ENCODE measurements at regions not wholly inside any gene's neighbourhood (a gene's known extent, or its start where the extent isn't known, plus 50 kb on each side); places are given as distances from the start of the nearest gene placed in this dataset.
"Not testable (repeated sequence)": the region's sequence is repeated elsewhere in the genome, so short reads cannot be mapped to it uniquely, and the experiment has no call there.

DNA sequence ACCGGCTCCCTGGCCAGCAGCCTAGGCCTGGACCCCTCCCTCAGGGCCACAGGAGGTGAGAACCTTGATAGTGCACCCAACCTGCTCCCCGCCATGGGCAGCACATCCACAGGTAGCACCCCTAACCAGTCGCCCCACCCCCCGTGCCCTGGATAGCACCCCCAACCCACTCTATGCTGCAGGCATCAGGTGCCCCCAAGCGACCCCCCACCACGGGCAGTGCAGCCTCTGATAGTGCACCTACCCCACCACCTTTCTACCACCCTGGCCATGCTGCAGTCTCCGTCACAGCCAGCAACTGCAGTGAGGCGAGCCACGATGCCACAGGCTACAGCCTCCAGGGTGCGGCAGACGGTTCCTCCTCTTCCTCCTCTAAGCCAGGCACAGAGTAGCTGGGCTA lies 55.6 kb downstream of the SOWAHC start:
- TF ChIP-seq, protein P1, sequence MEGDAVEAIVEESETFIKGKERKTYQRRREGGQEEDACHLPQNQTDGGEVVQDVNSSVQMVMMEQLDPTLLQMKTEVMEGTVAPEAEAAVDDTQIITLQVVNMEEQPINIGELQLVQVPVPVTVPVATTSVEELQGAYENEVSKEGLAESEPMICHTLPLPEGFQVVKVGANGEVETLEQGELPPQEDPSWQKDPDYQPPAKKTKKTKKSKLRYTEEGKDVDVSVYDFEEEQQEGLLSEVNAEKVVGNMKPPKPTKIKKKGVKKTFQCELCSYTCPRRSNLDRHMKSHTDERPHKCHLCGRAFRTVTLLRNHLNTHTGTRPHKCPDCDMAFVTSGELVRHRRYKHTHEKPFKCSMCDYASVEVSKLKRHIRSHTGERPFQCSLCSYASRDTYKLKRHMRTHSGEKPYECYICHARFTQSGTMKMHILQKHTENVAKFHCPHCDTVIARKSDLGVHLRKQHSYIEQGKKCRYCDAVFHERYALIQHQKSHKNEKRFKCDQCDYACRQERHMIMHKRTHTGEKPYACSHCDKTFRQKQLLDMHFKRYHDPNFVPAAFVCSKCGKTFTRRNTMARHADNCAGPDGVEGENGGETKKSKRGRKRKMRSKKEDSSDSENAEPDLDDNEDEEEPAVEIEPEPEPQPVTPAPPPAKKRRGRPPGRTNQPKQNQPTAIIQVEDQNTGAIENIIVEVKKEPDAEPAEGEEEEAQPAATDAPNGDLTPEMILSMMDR (IDR thresholded peaks at IDR 0.05; ENCODE audit: low read depth, low read length) = no peak
- no peak overlapping the region for H3K4me3 ChIP-seq (ENCODE audit: low read depth, low read length)

DNA sequence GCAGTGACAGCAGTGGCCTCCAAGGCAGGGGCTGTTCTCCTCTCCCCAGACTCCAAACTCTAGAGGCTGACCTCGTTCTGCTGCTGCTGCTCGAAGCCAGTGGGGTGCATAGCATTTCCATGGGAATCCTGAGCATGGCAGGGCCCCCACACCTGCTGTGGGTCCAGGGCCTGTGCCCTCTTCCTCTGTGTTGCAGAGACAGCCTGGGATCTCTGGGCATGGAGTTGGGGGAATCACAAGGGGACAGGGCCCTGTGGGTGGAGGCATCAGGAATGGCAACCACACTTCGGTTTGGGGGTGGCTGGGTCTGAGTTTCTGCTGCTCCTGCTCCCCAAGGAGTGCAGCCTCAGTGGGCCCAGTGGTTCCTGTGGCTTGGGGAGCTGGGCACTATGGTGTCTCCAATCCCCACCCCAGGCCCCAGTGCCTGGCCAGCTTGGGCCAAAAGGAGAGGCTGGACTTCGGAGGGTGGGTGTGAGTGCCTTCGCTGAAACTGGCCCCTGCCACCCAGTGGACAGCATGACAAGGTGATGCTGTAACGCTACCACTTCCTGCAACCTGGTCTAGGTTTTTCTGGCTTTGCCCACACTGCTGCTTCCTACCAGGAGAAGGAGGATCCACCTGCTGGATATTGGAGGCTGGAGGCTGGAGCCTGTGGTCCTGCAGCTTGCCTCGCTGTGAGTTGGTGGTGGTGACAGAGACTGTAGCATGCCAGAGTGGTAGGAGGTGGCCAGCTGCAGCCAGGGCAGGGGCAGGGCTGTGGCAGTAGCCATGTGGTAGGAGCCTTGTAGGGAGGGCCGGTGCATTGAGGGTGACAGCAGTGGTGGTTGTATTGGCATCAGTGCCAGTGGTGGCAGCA lies 56.6 kb downstream of the SOWAHC start:
- H3K4me3 ChIP-seq (ENCODE audit: low read depth, low read length) = no peak overlapping the region
- TF ChIP-seq, protein P1 (IDR thresholded peaks at IDR 0.05; ENCODE audit: low read depth, low read length) = no peak

DNA sequence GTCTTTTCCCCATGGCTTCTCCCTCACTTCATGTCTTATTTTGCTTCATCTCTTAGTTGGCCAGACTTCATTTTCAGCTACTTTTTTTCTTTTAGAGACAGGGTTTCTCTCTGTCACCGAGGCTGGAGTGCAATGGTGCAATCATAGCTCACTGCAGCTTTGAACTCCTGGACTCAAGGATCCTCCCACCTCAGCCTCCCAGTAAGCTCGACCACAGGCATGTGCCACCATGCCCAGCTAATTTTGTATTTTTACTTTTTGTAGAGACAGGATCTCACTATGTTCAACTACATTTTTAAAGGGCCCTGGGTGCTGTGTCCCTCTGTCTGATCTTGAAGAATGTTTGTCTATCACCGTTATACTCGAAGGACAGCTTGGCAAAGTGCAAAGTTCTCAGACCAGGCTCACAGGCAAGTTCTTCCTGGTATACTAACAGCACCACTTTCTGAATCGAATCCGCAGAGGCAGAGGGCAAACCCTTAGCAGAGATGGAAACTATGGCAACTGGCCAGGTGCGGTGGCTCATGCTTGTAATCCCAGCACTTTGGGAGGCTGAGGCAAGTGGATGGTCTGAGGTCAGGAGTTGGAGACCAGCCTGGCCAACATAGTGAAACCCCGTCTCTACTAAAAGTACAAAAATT lies 60.9 kb downstream of the SOWAHC start:
- TF ChIP-seq, protein P1 (IDR thresholded peaks at IDR 0.05; ENCODE audit: low read depth, low read length) = no peak
- H3K4me3 ChIP-seq (ENCODE audit: low read depth, low read length) = no peak overlapping the region

DNA sequence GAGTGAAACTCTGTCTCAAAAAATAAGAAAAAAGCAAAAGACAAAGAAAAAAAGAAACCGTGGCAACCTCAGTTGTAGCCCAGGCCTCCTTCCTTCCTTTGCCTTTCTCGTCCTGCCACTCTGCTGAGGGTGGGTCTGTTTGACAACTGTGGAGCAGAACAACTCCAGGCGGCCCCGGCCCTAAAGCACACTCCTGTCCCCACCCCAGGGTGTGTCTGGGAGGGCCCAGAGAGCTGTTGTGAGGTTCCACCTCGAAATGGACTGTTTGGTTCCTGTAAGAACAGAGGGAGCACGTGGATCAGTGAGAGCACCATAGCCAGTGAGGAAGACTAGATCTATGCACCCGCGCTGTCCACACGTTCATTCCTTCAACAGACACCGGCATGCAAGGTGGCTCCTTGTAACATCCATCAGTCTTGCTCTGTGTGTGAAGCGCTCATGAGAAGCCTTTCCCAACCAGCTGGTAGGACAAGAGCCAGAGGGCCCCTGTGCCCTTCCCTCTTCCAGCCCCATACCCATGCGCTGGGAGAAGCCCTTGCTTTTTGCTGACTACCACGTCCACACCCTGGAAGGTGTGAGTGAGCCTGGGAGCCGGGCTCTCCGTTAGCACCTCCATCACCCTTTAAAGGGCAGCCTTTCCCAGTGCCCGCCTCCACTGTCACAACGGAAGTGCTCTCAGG lies 61.6 kb downstream of the SOWAHC start:
- TF ChIP-seq, protein P1 (IDR thresholded peaks at IDR 0.05; ENCODE audit: low read depth, low read length) = no peak
- no peak overlapping the region for H3K4me3 ChIP-seq (ENCODE audit: low read depth, low read length)

DNA sequence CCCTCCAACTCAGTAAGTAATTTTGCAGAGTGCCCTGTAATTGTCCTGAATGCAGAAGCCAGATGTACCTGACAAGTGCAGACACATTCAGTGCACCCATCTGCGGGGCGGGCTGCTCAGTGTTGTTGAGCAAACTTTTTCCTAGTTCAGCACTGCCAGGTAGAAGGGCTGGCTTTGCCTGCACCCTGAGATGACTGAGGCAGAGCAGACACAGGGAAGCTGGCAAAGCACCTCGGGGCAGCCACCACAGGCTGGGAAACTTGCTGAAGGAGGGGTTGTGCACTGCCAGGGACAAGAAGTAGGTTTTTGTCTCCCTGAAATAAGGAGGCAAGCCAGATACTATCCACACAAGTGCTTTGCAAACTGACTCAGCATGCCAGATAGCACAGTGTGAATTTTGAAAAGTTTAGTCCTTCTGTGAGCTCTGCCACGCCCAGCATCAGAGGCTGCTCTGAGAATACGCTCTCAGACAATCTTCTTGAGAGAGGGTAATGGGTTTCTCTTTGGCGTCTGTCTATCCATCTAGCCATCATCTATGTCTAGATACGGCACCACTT lies 62.3 kb downstream of the SOWAHC start:
- TF ChIP-seq, protein P1 (IDR thresholded peaks at IDR 0.05; ENCODE audit: low read depth, low read length) = no peak
- H3K4me3 ChIP-seq (ENCODE audit: low read depth, low read length) = no peak overlapping the region

DNA sequence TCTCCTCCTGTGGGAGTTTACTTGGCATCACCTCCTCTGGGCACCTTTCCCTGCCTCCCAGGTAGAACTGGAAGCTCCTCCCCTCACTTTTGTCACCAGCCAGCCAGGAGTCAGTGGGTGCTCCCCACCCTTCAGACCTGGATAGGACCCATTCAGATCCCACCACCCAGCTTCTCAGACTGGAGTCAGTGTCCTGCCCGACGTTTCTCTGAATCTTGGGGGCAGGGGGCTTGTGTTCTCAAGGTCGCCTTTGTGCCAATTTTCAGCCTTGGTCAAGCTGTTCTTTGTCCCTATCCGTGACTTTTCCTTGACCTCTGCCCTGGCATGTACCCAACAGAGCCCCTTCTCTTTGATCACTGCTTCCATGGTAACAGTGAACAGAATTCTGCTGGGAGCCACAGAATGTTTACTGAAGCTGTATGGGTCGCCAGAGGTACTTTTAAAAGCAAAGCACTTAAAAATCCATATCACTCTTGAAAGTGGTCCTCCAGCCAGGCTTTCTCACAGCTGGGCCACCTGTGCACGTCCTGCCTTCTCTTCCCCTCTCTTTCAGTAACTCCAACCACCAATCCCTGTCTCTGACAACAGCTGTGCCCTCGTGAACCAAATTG lies 63.1 kb downstream of the SOWAHC start:
- H3K4me3 ChIP-seq (ENCODE audit: low read depth, low read length) = not testable (repeated sequence)

DNA sequence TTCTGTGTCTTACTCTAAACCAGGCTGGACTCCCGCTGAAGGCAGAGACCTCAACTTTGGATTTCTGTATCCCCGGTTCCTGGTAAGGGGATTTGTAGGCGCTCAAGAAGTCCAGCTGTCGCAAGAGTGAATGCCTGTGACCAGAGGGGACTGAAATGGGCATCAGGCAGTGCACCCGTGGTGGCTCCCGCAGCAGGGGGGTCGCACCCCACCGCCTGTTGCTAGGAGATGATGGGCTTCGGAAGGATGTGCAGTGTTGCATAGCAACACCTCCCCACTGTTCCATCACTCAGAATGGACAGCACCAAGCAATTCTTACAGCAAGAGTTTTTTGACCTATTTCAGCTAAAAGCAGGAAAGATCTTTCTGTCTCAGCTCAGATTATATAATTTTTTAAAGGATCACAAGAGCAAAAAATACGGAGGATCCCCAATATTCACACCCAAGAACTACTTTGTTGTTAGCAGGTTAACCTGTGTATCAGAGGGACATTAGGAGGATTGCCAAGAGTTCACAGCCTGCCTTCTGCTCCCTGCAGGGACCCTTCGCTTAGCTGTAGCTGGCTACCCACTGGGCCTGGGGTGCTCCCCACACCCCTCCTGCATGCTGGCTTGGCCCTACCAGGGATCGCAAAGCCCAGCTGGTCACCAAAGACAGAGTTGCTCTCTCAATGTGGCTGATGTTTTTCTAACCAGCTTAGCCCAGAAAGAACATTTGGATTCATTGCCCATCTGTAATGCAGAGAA lies 63.8 kb downstream of the SOWAHC start:
- TF ChIP-seq, protein P1 (IDR thresholded peaks at IDR 0.05; ENCODE audit: low read depth, low read length) = no peak
- H3K4me3 ChIP-seq (ENCODE audit: low read depth, low read length) = no peak overlapping the region

DNA sequence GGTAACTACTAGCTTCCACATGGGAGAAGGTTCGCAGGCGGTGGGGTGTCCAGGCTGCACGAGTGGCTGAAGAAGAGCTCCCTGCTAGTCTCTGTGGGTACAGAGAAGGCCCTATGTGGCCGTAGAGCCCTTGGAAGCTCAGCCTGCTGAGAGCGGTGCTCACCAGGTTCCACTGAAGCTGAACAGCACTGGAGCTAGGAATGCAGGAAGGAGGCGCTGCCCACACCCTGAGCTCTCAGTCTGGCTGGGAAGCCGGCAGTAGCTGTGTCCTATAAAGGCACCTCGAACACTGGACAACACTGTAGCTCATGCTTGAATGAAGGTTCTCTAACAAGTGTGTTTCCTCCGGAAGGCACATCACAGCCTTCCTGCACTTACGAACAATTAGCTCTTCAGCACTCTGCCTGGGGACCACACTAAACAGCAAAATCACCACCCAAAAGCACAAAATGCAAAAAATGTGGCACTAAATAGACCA lies 64.6 kb downstream of the SOWAHC start:
- not testable (repeated sequence) for H3K4me3 ChIP-seq (ENCODE audit: low read depth, low read length)
